ENCODE measurements at regions not wholly inside any gene's neighbourhood (a gene's known extent, or its start where the extent isn't known, plus 50 kb on each side); places are given as distances from the start of the nearest gene placed in this dataset.

DNA sequence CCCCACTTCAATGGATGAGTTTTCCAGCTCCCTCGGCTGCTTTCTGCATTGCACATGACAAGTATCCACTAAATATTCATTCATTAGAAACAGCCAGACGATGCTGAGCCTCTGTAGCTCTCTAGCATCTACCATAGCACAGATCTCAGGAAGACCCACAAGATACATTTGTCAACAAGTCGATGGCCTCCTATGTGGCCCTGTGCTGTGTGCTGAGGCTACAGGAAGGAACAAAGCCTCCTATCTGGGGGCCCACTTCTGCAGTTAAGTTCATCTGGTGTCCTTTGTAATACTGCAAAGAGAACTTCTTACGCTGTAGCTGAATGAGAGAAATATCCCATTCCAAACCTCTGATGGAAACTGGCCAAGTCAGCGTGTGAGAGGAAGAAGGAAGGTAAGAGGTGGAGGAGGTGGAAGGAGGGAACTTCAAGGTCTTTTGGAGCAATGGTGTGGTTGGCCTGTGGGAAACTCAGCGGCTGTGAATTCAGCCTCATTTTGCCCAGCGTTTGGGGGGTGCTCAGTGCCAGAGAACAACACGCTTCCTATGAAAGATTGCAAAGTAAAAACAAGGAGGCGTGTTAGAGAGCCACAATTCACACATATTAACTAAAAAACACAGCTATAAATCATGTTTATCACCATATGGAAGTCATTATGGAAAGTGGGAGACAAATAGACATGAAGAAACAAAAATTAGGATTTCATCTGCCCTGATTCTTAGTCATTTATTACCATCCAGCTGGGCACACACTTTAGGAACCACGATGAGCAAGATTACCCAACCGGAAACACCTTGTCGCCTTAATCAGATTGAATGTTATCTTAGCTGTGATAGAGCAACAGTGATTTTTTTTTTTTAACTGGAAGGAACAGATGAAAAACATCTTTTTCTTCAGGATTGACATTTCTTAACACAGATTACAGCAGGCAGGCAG lies 62.2 kb upstream of the USP6NL start:
- no peak for TF ChIP-seq EZH2 (IDR thresholded peaks at IDR 0.05; ENCODE audit: low read depth)
- TF ChIP-seq, protein P1, sequence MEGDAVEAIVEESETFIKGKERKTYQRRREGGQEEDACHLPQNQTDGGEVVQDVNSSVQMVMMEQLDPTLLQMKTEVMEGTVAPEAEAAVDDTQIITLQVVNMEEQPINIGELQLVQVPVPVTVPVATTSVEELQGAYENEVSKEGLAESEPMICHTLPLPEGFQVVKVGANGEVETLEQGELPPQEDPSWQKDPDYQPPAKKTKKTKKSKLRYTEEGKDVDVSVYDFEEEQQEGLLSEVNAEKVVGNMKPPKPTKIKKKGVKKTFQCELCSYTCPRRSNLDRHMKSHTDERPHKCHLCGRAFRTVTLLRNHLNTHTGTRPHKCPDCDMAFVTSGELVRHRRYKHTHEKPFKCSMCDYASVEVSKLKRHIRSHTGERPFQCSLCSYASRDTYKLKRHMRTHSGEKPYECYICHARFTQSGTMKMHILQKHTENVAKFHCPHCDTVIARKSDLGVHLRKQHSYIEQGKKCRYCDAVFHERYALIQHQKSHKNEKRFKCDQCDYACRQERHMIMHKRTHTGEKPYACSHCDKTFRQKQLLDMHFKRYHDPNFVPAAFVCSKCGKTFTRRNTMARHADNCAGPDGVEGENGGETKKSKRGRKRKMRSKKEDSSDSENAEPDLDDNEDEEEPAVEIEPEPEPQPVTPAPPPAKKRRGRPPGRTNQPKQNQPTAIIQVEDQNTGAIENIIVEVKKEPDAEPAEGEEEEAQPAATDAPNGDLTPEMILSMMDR (conservative IDR thresholded peaks at IDR 0.05) = no peak
- H4K20me1 ChIP-seq (ENCODE audit: insufficient read depth) = no peaks in the 10 kb centered on the region
- H3K36me3 ChIP-seq (ENCODE audit: low read depth) = no peaks in the 10 kb centered on the region
- no peak overlapping the region for H3K27ac ChIP-seq
- H3K4me3 ChIP-seq = no peak overlapping the region
- no peak overlapping the region for H3K4me2 ChIP-seq
- POLR2A ChIA-PET (ENCODE audit: unreplicated experiment) = no interaction called here
- intact Hi-C loops (cut with micrococcal nuclease; ENCODE audit: unreplicated experiment) = no loop called here
- CTCF ChIA-PET = no interaction called here
- no peaks in the 10 kb centered on the region for H3K4me1 ChIP-seq (replicated peaks; ENCODE audit: insufficient read depth)
- no peak for DNase-seq
- BruUV-seq (replicated peaks) = no TSS peak
- no peaks in the 10 kb centered on the region for H3K9me3 ChIP-seq (ENCODE audit: insufficient read depth, low read depth)
- H2AFZ ChIP-seq = no peak overlapping the region
- H3K9me2 ChIP-seq (ENCODE audit: insufficient read depth) = no peaks in the 10 kb centered on the region
- H3K79me2 ChIP-seq (ENCODE audit: low read depth) = no peaks in the 10 kb centered on the region
- no peaks in the 10 kb centered on the region for H3K27me3 ChIP-seq (ENCODE audit: insufficient read depth, low read depth)
- H3F3A ChIP-seq (ENCODE audit: insufficient read depth, low read depth) = no peaks in the 10 kb centered on the region

GRCh38 chr10:11672836-11673235 lies 61.4 kb upstream of the USP6NL start:
- H2AFZ ChIP-seq = no peak overlapping the region
- no peak overlapping the region for H3K4me3 ChIP-seq
- no peaks in the 10 kb centered on the region for H4K20me1 ChIP-seq (ENCODE audit: insufficient read depth)
- CTCF ChIA-PET = no interaction called here
- DNase-seq = no peak
- no peaks in the 10 kb centered on the region for H3K9me3 ChIP-seq (ENCODE audit: insufficient read depth, low read depth)
- no peaks in the 10 kb centered on the region for H3K36me3 ChIP-seq (ENCODE audit: low read depth)
- H3K4me2 ChIP-seq = no peak overlapping the region
- H3K9me2 ChIP-seq (ENCODE audit: insufficient read depth) = no peaks in the 10 kb centered on the region
- POLR2A ChIA-PET (ENCODE audit: unreplicated experiment) = no interaction called here
- H3F3A ChIP-seq (ENCODE audit: insufficient read depth, low read depth) = no peaks in the 10 kb centered on the region
- H3K4me1 ChIP-seq (replicated peaks; ENCODE audit: insufficient read depth) = no peaks in the 10 kb centered on the region
- TF ChIP-seq, protein P1 (conservative IDR thresholded peaks at IDR 0.05) = no peak
- TF ChIP-seq EZH2 (IDR thresholded peaks at IDR 0.05; ENCODE audit: low read depth) = no peak
- H3K27ac ChIP-seq = no peak overlapping the region
- H3K27me3 ChIP-seq (ENCODE audit: insufficient read depth, low read depth) = no peaks in the 10 kb centered on the region
- H3K79me2 ChIP-seq (ENCODE audit: low read depth) = no peaks in the 10 kb centered on the region
- no TSS peak for BruUV-seq (replicated peaks)
- intact Hi-C loops (cut with micrococcal nuclease; ENCODE audit: unreplicated experiment) = no loop called here

DNA sequence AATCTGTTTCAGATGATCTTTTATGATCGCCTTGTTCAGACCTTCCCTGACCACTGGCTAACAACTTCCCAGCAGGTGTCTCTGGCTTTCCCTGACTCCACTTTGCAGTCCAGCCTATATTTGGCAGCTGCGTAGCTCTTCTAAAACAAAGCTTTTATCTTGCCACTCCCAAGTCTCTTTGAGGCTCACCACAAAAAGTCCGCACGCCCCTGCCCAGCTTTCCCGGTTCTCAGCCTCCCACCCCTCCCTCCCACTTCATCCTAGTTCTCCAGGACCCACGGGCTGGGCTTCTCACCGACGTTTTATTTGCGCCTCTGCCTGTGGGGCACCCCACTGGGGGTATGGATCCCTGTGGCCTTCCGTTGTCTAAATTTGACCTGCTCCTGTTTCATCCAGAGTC lies 58.9 kb upstream of the USP6NL start:
- TF ChIP-seq, protein P1 (conservative IDR thresholded peaks at IDR 0.05) = no peak
- TF ChIP-seq EZH2 (IDR thresholded peaks at IDR 0.05; ENCODE audit: low read depth) = no peak
- Histone ChIP-seq H3K27me3 (ENCODE audit: insufficient read depth, low read depth) (no peaks in the 10 kb centered on the region), H3K9me2 (ENCODE audit: insufficient read depth) (no peaks in the 10 kb centered on the region), H3F3A (ENCODE audit: insufficient read depth, low read depth) (no peaks in the 10 kb centered on the region), H3K9me3 (ENCODE audit: insufficient read depth, low read depth) (no peaks in the 10 kb centered on the region; the same call in 1 of the 2 replicates), H3K27ac (no peak overlapping the region), H3K4me2 (no peak overlapping the region), H2AFZ (no peak overlapping the region), H3K79me2 (ENCODE audit: low read depth) (no peaks in the 10 kb centered on the region), H4K20me1 (ENCODE audit: insufficient read depth) (no peaks in the 10 kb centered on the region), H3K4me3 (no peak overlapping the region), H3K36me3 (ENCODE audit: low read depth) (no peaks in the 10 kb centered on the region), H3K4me1 (replicated peaks; ENCODE audit: insufficient read depth) (no peaks in the 10 kb centered on the region)
- POLR2A ChIA-PET (ENCODE audit: unreplicated experiment) = no interaction called here
- BruUV-seq (replicated peaks) = no TSS peak
- CTCF ChIA-PET = no interaction called here
- intact Hi-C loops (cut with micrococcal nuclease; ENCODE audit: unreplicated experiment) = no loop called here
- DNase-seq = no peak
